GM12873 (cell line): ENCODE measurements at regions not wholly inside any gene's neighbourhood (a gene's known extent, or its start where the extent isn't known, plus 50 kb on each side); places are given as distances from the start of the nearest gene placed in this dataset.

Experiments
- CTCF ChIP-seq: IDR thresholded peaks from 2 replicates; pipeline ENCODE4 v1.5.1; 2012; ENCODE audit warnings: low read depth, mild to moderate bottlenecking, moderate library complexity, low read length, control low read depth; ENCODE audit not compliant: insufficient read depth; ENCODE audit errors: missing control alignments

- no peak for TF ChIP-seq CTCF
These were observed 65.7 kb upstream of the SERPINE2 start for GRCh38 chr2:224104668-224105386.

GRCh38 chr2:224103651-224104050 is 64.6 kb upstream of the SERPINE2 start:
- no peak for TF ChIP-seq CTCF

- no peak for TF ChIP-seq CTCF
These were observed 63.9 kb upstream of the SERPINE2 start for GRCh38 chr2:224102991-224103390.

- TF ChIP-seq CTCF: no peak
These were observed 62.9 kb upstream of the SERPINE2 start for GRCh38 chr2:224101820-224102630.

GRCh38 chr2:224099861-224100643 is 61.0 kb upstream of the SERPINE2 start:
- TF ChIP-seq CTCF: no peak

GRCh38 chr2:224098481-224099230 is 59.6 kb upstream of the SERPINE2 start:
- TF ChIP-seq CTCF: no peak

GRCh38 chr2:224094413-224094812 is 55.3 kb upstream of the SERPINE2 start:
- no peak for TF ChIP-seq CTCF
